ENCODE measurements at regions not wholly inside any gene's neighbourhood (a gene's known extent, or its start where the extent isn't known, plus 50 kb on each side); places are given as distances from the start of the nearest gene placed in this dataset.

- no peaks in the 10 kb centered on the region for H3K36me3 ChIP-seq (replicated peaks; ENCODE audit: insufficient read depth, low read depth)
- 76% methylated on average over 1 of the region's 1 CpG for WGBS (ENCODE audit: low lambda C conversion rate, missing lambda C conversion rate)
- H3K79me2 ChIP-seq = no peaks in the 10 kb centered on the region
- H3K4me2 ChIP-seq = no peak overlapping the region
- no peak overlapping the region for H2AFZ ChIP-seq
- peak; percentile 70 for TF ChIP-seq EZH2phosphoT487 (IDR thresholded peaks at IDR 0.05; ENCODE audit: low read depth, severe bottlenecking, unreplicated experiment)
- TF ChIP-seq, protein P1, sequence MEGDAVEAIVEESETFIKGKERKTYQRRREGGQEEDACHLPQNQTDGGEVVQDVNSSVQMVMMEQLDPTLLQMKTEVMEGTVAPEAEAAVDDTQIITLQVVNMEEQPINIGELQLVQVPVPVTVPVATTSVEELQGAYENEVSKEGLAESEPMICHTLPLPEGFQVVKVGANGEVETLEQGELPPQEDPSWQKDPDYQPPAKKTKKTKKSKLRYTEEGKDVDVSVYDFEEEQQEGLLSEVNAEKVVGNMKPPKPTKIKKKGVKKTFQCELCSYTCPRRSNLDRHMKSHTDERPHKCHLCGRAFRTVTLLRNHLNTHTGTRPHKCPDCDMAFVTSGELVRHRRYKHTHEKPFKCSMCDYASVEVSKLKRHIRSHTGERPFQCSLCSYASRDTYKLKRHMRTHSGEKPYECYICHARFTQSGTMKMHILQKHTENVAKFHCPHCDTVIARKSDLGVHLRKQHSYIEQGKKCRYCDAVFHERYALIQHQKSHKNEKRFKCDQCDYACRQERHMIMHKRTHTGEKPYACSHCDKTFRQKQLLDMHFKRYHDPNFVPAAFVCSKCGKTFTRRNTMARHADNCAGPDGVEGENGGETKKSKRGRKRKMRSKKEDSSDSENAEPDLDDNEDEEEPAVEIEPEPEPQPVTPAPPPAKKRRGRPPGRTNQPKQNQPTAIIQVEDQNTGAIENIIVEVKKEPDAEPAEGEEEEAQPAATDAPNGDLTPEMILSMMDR (IDR thresholded peaks at IDR 0.05; ENCODE audit: poor library complexity) = no peak
- no peaks in the 10 kb centered on the region for H3K4me1 ChIP-seq (ENCODE audit: insufficient read depth)
- H4K20me1 ChIP-seq (ENCODE audit: insufficient read depth, poor library complexity, severe bottlenecking) = no peaks in the 10 kb centered on the region
- H3K4me3 ChIP-seq = no peak overlapping the region
- no peak for DNase-seq (ENCODE audit: low spot score)
- H3K9me2 ChIP-seq (replicated peaks; ENCODE audit: insufficient read depth) = no peaks in the 10 kb centered on the region
- H3K27me3 ChIP-seq = no peaks in the 10 kb centered on the region
- no peak overlapping the region for H3K27ac ChIP-seq
- H3K9me3 ChIP-seq (ENCODE audit: low read depth) = no peaks in the 10 kb centered on the region
Observed at GRCh38 chr5:104659497-104659896, 1096.9 kb upstream of the NUDT12 start.

DNA sequence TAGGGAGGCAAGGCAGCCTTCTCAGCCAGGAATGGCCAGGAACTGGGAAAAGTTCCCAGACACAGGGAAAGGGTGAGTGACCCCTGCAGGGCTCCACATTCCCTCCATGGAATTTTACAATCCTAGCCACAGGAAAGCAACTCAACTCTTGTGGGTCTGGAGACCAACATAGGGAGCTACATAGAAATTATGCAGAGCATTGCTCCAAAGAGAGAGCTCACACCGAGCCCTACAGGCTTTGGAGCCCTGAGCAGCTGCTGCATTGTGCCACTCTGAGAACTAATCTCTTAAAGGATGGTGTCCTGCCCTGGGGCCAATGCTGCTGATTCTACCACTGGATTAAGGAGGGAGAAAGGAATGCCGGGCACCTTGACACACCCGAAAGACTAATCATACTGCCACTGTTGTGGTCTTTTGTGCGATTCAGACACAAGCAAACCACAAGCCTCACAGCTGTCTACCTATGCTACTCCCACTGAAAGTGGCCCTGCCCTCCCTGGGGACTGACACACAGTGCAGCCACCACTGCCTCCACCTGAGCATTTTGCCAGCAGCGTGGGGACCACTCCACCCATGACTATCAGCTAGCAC lies 1089.8 kb upstream of the NUDT12 start:
- H2AFZ ChIP-seq = no peak overlapping the region
- H3K9me2 ChIP-seq (replicated peaks; ENCODE audit: insufficient read depth) = no peaks in the 10 kb centered on the region
- H3K4me2 ChIP-seq = no peak overlapping the region
- no peak for TF ChIP-seq EZH2phosphoT487 (IDR thresholded peaks at IDR 0.05; ENCODE audit: low read depth, severe bottlenecking, unreplicated experiment)
- TF ChIP-seq, protein P1 (IDR thresholded peaks at IDR 0.05; ENCODE audit: poor library complexity) = no peak
- H4K20me1 ChIP-seq (ENCODE audit: insufficient read depth, poor library complexity, severe bottlenecking) = no peaks in the 10 kb centered on the region
- WGBS (ENCODE audit: low lambda C conversion rate, missing lambda C conversion rate) = 83% methylated on average over 5 of the region's 5 CpGs
- H3K27me3 ChIP-seq = no peaks in the 10 kb centered on the region
- H3K36me3 ChIP-seq (replicated peaks; ENCODE audit: insufficient read depth, low read depth) = no peaks in the 10 kb centered on the region
- no peaks in the 10 kb centered on the region for H3K79me2 ChIP-seq
- H3K4me3 ChIP-seq = no peak overlapping the region
- H3K27ac ChIP-seq = no peak overlapping the region
- DNase-seq (ENCODE audit: low spot score) = no peak
- no peaks in the 10 kb centered on the region for H3K9me3 ChIP-seq (ENCODE audit: low read depth)
- H3K4me1 ChIP-seq (ENCODE audit: insufficient read depth) = no peaks in the 10 kb centered on the region

- no peak for DNase-seq (ENCODE audit: low spot score)
- Histone ChIP-seq H3K79me2 (no peaks in the 10 kb centered on the region), H3K27ac (no peak overlapping the region), H3K4me3 (no peak overlapping the region), H3K4me2 (no peak overlapping the region), H3K4me1 (ENCODE audit: insufficient read depth) (peaks cover 15% of the 10 kb centered on the region), H3K9me2 (replicated peaks; ENCODE audit: insufficient read depth) (no peaks in the 10 kb centered on the region), H3K36me3 (replicated peaks; ENCODE audit: insufficient read depth, low read depth) (no peaks in the 10 kb centered on the region), H4K20me1 (ENCODE audit: insufficient read depth, poor library complexity, severe bottlenecking) (no peaks in the 10 kb centered on the region), H3K27me3 (no peaks in the 10 kb centered on the region), H2AFZ (peak overlapping the region; percentile 23), H3K9me3 (ENCODE audit: low read depth) (no peaks in the 10 kb centered on the region)
- TF ChIP-seq EZH2 (IDR thresholded peaks at IDR 0.05; ENCODE audit: borderline replicate concordance) (no peak), EZH2phosphoT487 (IDR thresholded peaks at IDR 0.05; ENCODE audit: low read depth, severe bottlenecking, unreplicated experiment) (no peak)
- TF ChIP-seq, protein P1 (IDR thresholded peaks at IDR 0.05; ENCODE audit: poor library complexity) = no peak
- 86% methylated on average over 3 of the region's 3 CpGs for WGBS (ENCODE audit: low lambda C conversion rate, missing lambda C conversion rate)
Observed at GRCh38 chr5:104650313-104651055, 1087.9 kb upstream of the NUDT12 start.
